Stimulated activated naive CD4-positive, alpha-beta T cell treated with Interleukin-2 at 50 U/mL for 16 hours (primary cell): ENCODE measurements at regions not wholly inside any gene's neighbourhood (a gene's known extent, or its start where the extent isn't known, plus 50 kb on each side); places are given as distances from the start of the nearest gene placed in this dataset.
"Not testable (repeated sequence)": the region's sequence is repeated elsewhere in the genome, so short reads cannot be mapped to it uniquely, and the experiment has no call there.

Source experiments
- DNase-seq: peaks from one replicate; lab custom pipeline; 2025; lab: John Stamatoyannopoulos, UW

DNA sequence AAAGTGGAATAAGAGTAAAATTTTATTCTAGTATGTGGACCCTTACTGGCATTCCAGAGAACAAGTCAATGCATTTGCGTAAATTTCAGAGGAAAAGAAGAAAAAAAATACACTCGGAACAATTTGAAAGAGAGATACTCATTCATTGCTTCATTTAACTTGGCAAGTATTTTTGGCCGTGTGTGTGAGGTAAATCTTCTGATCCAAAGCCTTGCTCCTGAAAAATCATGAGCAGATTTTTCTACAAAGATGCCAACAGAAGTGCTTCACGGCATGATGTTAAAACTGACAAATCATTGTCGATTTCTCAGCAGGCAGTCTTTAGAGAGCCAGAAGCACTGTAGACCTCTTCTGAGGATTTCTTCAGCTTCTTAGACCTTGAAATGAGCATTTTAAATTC is 194.0 kb downstream of the COX18 start:
- no peak for DNase-seq

- no peak for DNase-seq
Observed at GRCh38 chr4:72875138-72875537, 194.4 kb downstream of the COX18 start.

GRCh38 chr4:72864898-72865297 is 204.6 kb downstream of the COX18 start:
- DNase-seq: no peak

GRCh38 chr4:72864277-72864676 is 205.2 kb downstream of the COX18 start:
- not testable (repeated sequence) for DNase-seq

DNA sequence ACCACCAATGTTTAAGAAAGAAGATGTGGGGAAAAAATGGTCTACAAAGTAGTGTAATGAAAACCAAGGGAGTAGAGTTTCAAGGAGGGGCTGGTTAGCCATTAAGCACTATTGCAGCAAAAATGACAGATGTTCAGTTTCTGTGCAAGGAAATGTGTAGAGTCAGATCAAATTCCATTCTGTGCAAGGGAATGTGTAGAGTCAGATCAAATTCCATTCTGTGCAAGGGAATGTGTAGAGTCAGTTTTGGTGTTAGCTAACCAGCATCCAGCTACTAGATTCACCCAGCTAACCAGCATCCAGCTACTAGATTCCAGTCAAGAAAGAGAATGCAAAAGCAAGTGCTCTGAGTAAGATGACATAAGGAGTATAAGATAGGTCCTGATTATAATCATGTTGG is 208.8 kb downstream of the COX18 start:
- DNase-seq: no peak

DNA sequence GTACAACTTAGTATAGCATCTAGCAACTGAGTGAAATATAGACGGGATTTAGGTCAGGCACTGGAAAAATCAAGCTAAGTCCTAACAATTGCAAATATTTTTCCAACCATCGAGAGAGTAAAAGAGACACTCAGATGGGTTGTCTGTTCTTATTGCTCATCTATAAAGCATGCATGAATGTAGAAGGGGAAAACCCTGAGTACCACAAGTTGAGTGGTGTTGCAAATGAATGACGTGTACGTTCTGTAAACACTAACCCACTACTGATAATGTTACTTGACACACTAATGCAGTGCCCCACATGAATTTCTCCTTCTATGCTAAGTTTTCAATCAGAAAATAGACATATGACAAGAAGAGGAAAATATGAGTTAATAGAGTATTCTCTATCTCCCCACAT is 211.2 kb downstream of the COX18 start:
- no peak for DNase-seq

DNA sequence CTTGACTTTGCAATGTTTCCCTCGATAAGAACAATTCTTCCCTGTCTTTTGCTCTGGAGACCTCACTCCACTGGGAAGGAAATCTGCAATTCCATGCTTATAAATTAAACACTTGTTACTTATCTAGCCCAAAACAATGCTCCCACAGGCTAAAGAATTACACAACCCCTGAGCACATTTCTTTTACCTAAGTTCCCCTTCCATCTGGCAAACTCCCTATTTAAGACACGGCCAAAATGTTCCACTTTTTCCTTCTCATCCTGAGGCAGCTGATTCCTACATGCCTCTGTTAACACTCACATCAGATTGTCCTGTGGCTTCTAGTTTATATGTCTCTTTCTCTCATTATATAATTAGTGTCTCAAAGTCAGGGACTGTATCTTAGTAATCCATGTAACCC is 211.7 kb downstream of the COX18 start:
- no peak for DNase-seq

GRCh38 chr4:72857216-72857615 is 212.3 kb downstream of the COX18 start:
- DNase-seq: no peak

GRCh38 chr4:72846280-72847111 is 223.0 kb downstream of the COX18 start:
- DNase-seq: no peak

GRCh38 chr4:72843466-72843865 is 226.1 kb downstream of the COX18 start:
- no peak for DNase-seq

- no peak for DNase-seq
Observed at GRCh38 chr4:72842323-72842722, 227.2 kb downstream of the COX18 start.

DNA sequence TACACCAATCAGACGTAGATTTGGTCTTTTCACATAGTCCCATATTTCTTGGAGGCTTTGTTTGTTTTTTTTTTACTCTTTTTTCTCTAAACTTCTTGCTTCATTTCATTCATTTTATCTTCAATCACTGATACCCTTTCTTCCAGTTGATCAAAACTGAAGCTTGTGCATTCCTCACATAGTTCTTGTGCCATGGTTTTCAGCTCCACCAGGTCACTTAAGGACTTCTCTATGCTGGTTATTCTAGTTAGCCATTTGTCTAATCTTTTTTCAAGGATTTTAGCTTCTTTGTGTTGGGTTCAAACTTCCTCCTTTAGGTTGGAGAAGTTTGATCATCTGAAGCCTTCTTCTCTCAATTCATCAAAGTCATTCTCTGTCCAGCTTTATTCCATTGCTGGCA is 229.3 kb downstream of the COX18 start:
- not testable (repeated sequence) for DNase-seq

- DNase-seq: no peak
Observed at GRCh38 chr4:72828864-72829263, 240.7 kb downstream of the COX18 start.

DNA sequence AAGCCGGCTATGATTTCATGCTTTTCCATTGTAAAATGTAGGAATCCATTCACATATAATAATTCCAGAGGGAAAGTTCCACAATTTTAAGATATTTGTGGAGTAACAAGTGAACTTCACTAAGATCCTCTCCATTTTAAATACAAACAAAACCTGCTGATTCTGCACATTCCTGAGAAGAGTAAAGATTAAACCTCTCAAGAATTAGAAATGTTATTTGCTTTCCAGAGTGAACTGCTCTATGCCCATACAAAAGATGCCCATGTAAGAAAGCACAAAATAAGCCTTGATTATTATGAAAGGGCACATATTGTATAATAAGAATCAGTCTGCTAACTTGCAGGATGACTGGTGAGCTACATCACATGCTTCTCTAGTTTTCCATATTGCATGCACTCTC is 241.5 kb downstream of the COX18 start:
- no peak for DNase-seq

- no peak for DNase-seq
Observed at GRCh38 chr4:72820107-72820506, 249.4 kb downstream of the COX18 start.

GRCh38 chr4:72817012-72817411 is 248.0 kb upstream of the ADAMTS3 start:
- no peak for DNase-seq

GRCh38 chr4:72814241-72814640 is 245.2 kb upstream of the ADAMTS3 start:
- DNase-seq: no peak

DNA sequence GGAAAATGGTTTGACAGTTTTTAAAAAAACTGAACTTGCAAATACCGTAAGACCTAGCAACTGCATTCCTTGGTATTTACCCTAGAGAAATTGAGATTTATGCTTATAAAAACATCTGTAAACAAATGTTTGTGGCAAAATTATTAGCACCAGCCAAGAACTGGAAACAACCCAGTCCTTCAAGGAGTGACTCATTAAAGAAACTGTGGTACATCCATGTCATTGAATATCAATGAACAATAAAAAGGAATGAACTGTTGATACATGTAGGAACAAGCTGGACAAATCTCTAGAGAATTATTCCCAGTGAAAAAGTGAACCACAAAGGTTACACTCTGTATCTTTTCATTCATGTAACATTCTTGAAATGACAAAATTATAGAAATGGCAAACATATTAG is 240.2 kb upstream of the ADAMTS3 start:
- DNase-seq: no peak

DNA sequence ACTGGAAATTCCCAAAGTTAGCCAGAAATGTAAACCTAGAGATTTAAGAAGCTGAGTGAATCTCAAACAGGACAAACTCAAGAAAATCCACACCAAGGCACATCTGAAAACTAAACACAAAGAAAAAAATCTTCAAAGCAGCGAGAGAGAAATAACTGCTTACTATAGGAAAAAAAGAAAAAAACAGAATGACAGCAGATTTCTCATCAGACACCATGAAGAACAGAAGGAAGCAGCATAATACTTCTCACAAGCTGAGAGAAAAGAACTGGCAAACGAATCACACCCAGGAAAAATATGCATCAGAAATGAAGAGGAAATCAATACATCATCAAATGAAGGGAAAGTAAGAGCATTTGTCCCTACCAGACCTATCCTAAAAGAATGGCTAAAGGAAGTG is 236.3 kb upstream of the ADAMTS3 start:
- DNase-seq: no peak

DNA sequence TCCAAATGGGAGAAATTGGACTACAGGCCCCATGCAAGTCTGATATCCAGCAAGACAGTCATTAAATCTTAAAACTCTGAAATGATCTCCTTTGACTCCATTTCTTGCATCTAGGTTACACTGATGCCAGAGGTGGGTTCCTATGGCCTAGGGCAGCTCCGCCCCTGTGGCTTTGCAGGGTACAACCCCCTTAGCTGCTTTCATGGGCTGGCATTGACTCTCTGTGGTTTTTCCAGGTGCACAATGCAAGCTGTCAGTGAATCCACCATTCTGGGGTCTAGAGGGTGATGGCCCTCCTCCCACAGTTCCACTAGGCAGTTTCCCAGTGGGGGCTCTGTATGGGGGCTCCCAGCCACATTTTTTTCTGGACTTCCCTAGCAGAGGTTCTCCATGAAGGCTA is 228.5 kb upstream of the ADAMTS3 start:
- DNase-seq: no peak

GRCh38 chr4:72791054-72791453 is 222.0 kb upstream of the ADAMTS3 start:
- no peak for DNase-seq

GRCh38 chr4:72786401-72786990 is 217.5 kb upstream of the ADAMTS3 start:
- no peak for DNase-seq

DNA sequence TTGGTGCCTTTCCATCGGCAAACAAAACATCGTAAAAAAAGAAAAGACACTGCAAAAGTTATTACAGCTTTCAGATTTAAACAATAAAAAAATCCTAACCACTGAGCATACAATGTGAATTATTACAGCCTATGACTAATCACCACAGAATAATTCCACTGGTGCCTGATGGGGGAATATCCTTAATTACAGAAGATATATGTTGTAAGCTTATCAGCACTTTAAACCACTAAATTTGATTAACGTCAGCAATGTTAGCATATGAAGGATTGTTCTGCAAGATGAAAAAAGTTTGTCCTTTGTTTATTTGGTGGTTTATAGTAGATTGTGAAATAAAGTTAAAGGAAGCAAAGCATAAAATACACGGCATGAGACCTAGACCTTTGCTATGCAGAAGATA is 210.2 kb upstream of the ADAMTS3 start:
- DNase-seq: no peak

DNA sequence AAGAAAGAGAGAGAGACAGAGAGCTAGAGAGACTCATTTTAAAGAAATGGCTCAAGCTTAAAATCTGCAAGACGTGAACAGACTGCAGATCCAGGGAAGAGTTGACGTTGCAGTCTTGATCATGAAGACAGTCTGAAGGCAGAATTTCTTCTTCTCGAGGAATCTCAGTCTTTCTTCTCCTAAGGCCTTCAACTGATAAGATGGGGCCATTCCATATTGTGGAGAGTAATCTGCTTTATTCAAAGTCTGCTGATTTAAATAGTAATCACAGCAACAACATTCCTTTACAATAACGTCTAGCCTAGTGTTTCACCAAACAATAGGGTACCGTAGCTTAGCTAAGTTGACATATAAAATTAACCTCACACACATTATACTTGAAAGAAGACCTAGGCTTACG is 208.4 kb upstream of the ADAMTS3 start:
- DNase-seq: no peak
